H1 (cell line): ENCODE measurements at regions not wholly inside any gene's neighbourhood (a gene's known extent, or its start where the extent isn't known, plus 50 kb on each side); places are given as distances from the start of the nearest gene placed in this dataset.

Source experiments
- CTCF ChIA-PET: fragments of 300-600 bp; sonication (Branson Sonifier 250); formaldehyde crosslinking; loops from one replicate; lab custom pipeline; 2021; ENCODE audit not compliant: partially characterized antibody; lab: Charles Lee
- POLR2A ChIA-PET: fragments of 300-600 bp; sonication (Branson Sonifier 250); formaldehyde crosslinking; loops from one replicate; lab custom pipeline; 2021; ENCODE audit warnings: inconsistent platforms; ENCODE audit not compliant: partially characterized antibody; lab: Charles Lee
- DNase-seq, 2 experiments: peaks; one replicate each; pipeline versions ENCODE4 v3.0.0 to v3.0.0-alpha.2; 2010 to 2022; ENCODE audit warnings: low spot score in 2 of 2, low read depth in 1 of 2, mixed read lengths in 1 of 2
- FAIRE-seq: peaks from 2 replicates; lab custom pipeline; 2011; peaks lifted over from hg19 to GRCh38; lab: Jason Lieb, UNC
- H2AFZ ChIP-seq: 2 replicates; pipeline ENCODE4 v1.8.1; 2012; ENCODE audit warnings: low read length, inconsistent platforms
- H2AK5ac ChIP-seq: 2 replicates; pipeline ENCODE4 v1.6.1; 2013; ENCODE audit warnings: low read depth, low read length
- H2BK120ac ChIP-seq: replicated peaks from 2 replicates; pipeline ENCODE3; 2013; ENCODE audit warnings: low read depth, low read length, inconsistent platforms
- H2BK12ac ChIP-seq: 2 replicates; pipeline ENCODE4 v1.6.1; 2013; ENCODE audit warnings: low read depth, low read length
- H2BK15ac ChIP-seq: 2 replicates; pipeline ENCODE4 v1.6.1; 2013; ENCODE audit warnings: low read length
- H2BK20ac ChIP-seq: 2 replicates; pipeline ENCODE4 v1.6.1; 2013; ENCODE audit warnings: low read length
- H2BK5ac ChIP-seq: 2 replicates; pipeline ENCODE4 v1.6.1; 2013; ENCODE audit warnings: low read depth, low read length
- H3K14ac ChIP-seq: 2 replicates; pipeline ENCODE4 v1.6.1; 2013; ENCODE audit warnings: inconsistent platforms; ENCODE audit not compliant: insufficient read length
- H3K18ac ChIP-seq: 2 replicates; pipeline ENCODE4 v1.6.1; 2013; ENCODE audit warnings: low read length; ENCODE audit errors: extremely low read depth
- H3K23ac ChIP-seq: 2 replicates; pipeline ENCODE4 v1.6.1; 2013; ENCODE audit warnings: inconsistent platforms; ENCODE audit not compliant: insufficient read length
- H3K23me2 ChIP-seq: 2 replicates; pipeline ENCODE4 v1.6.1; 2013; ENCODE audit warnings: low read depth, low read length
- H3K27ac ChIP-seq: 2 replicates; pipeline ENCODE4 v1.6.1; 2011; ENCODE audit warnings: low read depth, low read length, inconsistent platforms
- H3K27me3 ChIP-seq, 4 experiments: replicated peaks in 1 of 4; 1 replicate in 1 of 4; 2 replicates in 3 of 4; pipeline versions ENCODE4 v1.6.1 to v1.8.1; 2011 to 2013; ENCODE audit warnings: low read length in 3 of 4, mild to moderate bottlenecking in 3 of 4, inconsistent platforms in 2 of 4, mixed read lengths in 2 of 4, moderate library complexity in 1 of 4; ENCODE audit not compliant: control insufficient read depth in 3 of 4, insufficient read depth in 3 of 4; ENCODE audit errors: extremely low read depth in 1 of 4
- H3K36me3 ChIP-seq, 4 experiments: 2 replicates each; pipeline versions ENCODE4 v1.6.1 to v1.8.1; 2011 to 2013; ENCODE audit warnings: mild to moderate bottlenecking in 4 of 4, low read length in 3 of 4, moderate library complexity in 2 of 4, control low read depth in 1 of 4, inconsistent platforms in 1 of 4; ENCODE audit not compliant: insufficient read depth in 4 of 4, control insufficient read depth in 2 of 4
- H3K4ac ChIP-seq: replicated peaks from 2 replicates; pipeline ENCODE3; 2013; ENCODE audit warnings: low read length, low read depth, mixed read lengths, inconsistent platforms; ENCODE audit not compliant: insufficient read length
- H3K4me1 ChIP-seq, 4 experiments: replicated peaks in 1 of 4; 1 replicate in 1 of 4; 2 replicates in 3 of 4; pipeline versions ENCODE4 v1.6.1 to v1.8.1; 2011 to 2013; ENCODE audit warnings: low read length in 3 of 4, inconsistent platforms in 2 of 4, mixed read lengths in 1 of 4; ENCODE audit not compliant: insufficient read depth in 4 of 4, control insufficient read depth in 3 of 4
- H3K4me2 ChIP-seq, 2 experiments: 2 replicates each; pipeline versions ENCODE4 v1.6.1 to v1.8.1; 2011 to 2013; ENCODE audit warnings: low read depth in 2 of 2, low read length in 2 of 2, control low read depth in 1 of 2, inconsistent platforms in 1 of 2, mild to moderate bottlenecking in 1 of 2; ENCODE audit not compliant: insufficient read depth in 1 of 2
- H3K4me3 ChIP-seq, 4 experiments: fragments of 200-600, 300-600 bp in 1 of 4; sonication (generic), shearing (Covaris generic), sonication (Bioruptor Twin) in 1 of 4; 2 replicates each; pipeline versions ENCODE4 v1.5.1 to v1.8.1; 2011 to 2016; ENCODE audit warnings: low read length in 4 of 4, low read depth in 3 of 4, control low read depth in 2 of 4, inconsistent platforms in 2 of 4, mild to moderate bottlenecking in 2 of 4, mixed read lengths in 1 of 4, moderate library complexity in 1 of 4; ENCODE audit not compliant: insufficient read depth in 2 of 4; ENCODE audit errors: extremely low read depth in 1 of 4
- H3K56ac ChIP-seq: replicated peaks from 2 replicates; pipeline ENCODE3; 2013; ENCODE audit warnings: low read depth, mild to moderate bottlenecking, mixed read lengths, low read length, inconsistent platforms; ENCODE audit not compliant: insufficient read length
- H3K79me1 ChIP-seq: 2 replicates; pipeline ENCODE4 v1.6.1; 2013; ENCODE audit warnings: low read depth, low read length, control low read depth
- H3K79me2 ChIP-seq, 2 experiments: 2 replicates each; pipeline versions ENCODE4 v1.6.1 to v1.8.1; 2012 to 2013; ENCODE audit warnings: low read length in 2 of 2, mild to moderate bottlenecking in 2 of 2, inconsistent platforms in 1 of 2; ENCODE audit not compliant: insufficient read depth in 2 of 2, control insufficient read depth in 1 of 2
- H3K9ac ChIP-seq, 4 experiments: replicated peaks in 1 of 4; 1 replicate in 1 of 4; 2 replicates in 3 of 4; pipeline versions ENCODE4 v1.6.1 to v1.8.1; 2011 to 2013; ENCODE audit warnings: low read depth in 3 of 4, low read length in 3 of 4, control low read depth in 2 of 4, mild to moderate bottlenecking in 2 of 4, moderate library complexity in 2 of 4, inconsistent platforms in 1 of 4; ENCODE audit errors: extremely low read depth in 1 of 4
- H3K9me3 ChIP-seq, 2 experiments: 2 replicates each; pipeline versions ENCODE4 v1.6.1 to v1.8.1; 2012 to 2013; ENCODE audit warnings: mild to moderate bottlenecking in 2 of 2, moderate library complexity in 2 of 2, control low read depth in 1 of 2, inconsistent platforms in 1 of 2, low read depth in 1 of 2, low read length in 1 of 2, mixed read lengths in 1 of 2; ENCODE audit not compliant: insufficient read depth in 2 of 2
- H4K20me1 ChIP-seq, 2 experiments: replicated peaks in 1 of 2; 2 replicates each; pipeline versions ENCODE3 to v1.8.1; 2011 to 2013; ENCODE audit warnings: inconsistent platforms in 2 of 2, low read length in 2 of 2, mild to moderate bottlenecking in 1 of 2; ENCODE audit not compliant: insufficient read depth in 2 of 2, control insufficient read depth in 1 of 2
- H4K5ac ChIP-seq: 2 replicates; pipeline ENCODE4 v1.6.1; 2013; ENCODE audit warnings: low read length, low read depth, mixed read lengths, inconsistent platforms; ENCODE audit not compliant: insufficient read length
- H4K8ac ChIP-seq: 2 replicates; pipeline ENCODE4 v1.8.0; 2013; ENCODE audit warnings: mild to moderate bottlenecking, moderate library complexity, low read length, inconsistent platforms; ENCODE audit not compliant: insufficient read depth; ENCODE audit errors: extremely low read depth
- H4K91ac ChIP-seq: replicated peaks from 2 replicates; pipeline ENCODE3; 2013; ENCODE audit warnings: low read length, mixed read lengths, inconsistent platforms; ENCODE audit not compliant: insufficient read length
- ASH2L ChIP-seq: fragments of 200-600, 300-600 bp; sonication (generic); IDR thresholded peaks from one replicate; pipeline ENCODE4 v1.7.1; 2017; ENCODE audit warnings: low read length
- CHD1 ChIP-seq: IDR thresholded peaks from 2 replicates; pipeline ENCODE4 v1.6.1; 2012; ENCODE audit warnings: low read depth, low read length, improper control_type of control experiment
- JUN ChIP-seq: IDR thresholded peaks from 2 replicates; pipeline ENCODE4 v1.6.1; 2011; ENCODE audit warnings: low read depth, mild to moderate bottlenecking, improper control_type of control experiment, low read length
- KDM5A ChIP-seq: fragments of 200-600 bp; IDR thresholded peaks from 2 replicates; pipeline ENCODE4 v1.7.1; 2012; ENCODE audit warnings: mild to moderate bottlenecking, low read length, inconsistent platforms, mixed read lengths
- NRF1 ChIP-seq: IDR thresholded peaks from 2 replicates; pipeline ENCODE4 v1.6.1; 2011; ENCODE audit warnings: mild to moderate bottlenecking, low read depth, low read length, improper control_type of control experiment
- RXRA ChIP-seq: IDR thresholded peaks from 2 replicates; pipeline ENCODE4 v1.6.1; 2011; ENCODE audit warnings: low read depth, mild to moderate bottlenecking, low read length, moderate library complexity; ENCODE audit not compliant: insufficient read depth
- WGBS, 2 experiments: shearing (Covaris generic) in 1 of 2; methylation state at CpG; one replicate each; pipeline versions ENCODE4 v1.1.6 to v1.1.7; 2013 to 2015; ENCODE audit warnings: low lambda C conversion rate in 2 of 2, mixed read lengths in 2 of 2, inconsistent platforms in 1 of 2, low coverage in 1 of 2, missing lambda C conversion rate in 1 of 2; ENCODE audit not compliant: insufficient replicate concordance in 2 of 2, insufficient coverage in 1 of 2, insufficient read length in 1 of 2; ENCODE audit errors: extremely low coverage in 1 of 2, missing lambda C conversion rate in 1 of 2; 5-methylcytosine and 5-hydroxymethylcytosine counted together

DNA sequence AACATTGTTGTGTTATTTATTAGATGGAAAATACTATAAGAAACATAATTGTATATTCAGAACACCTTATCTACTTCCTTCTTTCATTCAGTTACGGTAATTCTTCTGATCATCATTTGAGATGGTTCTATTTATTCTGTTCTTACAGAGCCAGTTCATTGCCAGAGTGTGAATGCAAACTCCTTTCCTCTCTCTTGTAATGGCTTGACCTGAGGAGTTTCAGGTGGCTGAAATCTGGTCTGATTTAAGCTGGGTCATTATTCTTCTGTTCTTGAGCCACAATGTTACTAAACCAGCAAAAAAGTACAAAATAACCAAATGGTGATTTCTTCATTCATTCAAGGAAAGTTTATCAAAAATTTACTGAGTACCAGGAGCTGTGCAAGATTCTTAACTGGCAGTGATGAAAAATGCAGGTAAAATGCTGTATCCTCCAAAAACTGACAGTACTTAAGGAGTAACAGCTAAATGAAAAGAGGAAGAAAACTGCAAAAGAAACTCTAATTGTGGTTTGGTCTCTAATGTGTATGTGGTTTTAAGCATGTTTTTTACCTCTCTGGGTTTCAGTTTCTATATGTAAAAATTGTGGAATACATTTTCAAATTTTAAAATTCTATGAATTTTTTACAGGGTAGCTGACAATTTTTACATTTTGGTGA is 182.4 kb upstream of the UFM1 start:
- CTCF ChIA-PET, result interaction anchor here (0.6 kb wide), 1 partner anchor 32 kb away, joined by 3 read pairs; no protein-coding TSS in a partner anchor
- Histone ChIP-seq H3K56ac (no peak overlapping the region), H2BK20ac (no peak overlapping the region), H3K14ac (no peak overlapping the region), H3K79me2 (no peaks in the 10 kb centered on the region), H3K4me2 (no peak overlapping the region), H3K18ac (no peak overlapping the region), H4K5ac (no peak overlapping the region), H4K8ac (no peak overlapping the region), H3K4me3 (no peak overlapping the region), H3K4me1 (no peaks in the 10 kb centered on the region), H3K36me3 (no peaks in the 10 kb centered on the region), H3K27me3 (no peaks in the 10 kb centered on the region), H2BK12ac (no peak overlapping the region), H3K23me2 (no peaks in the 10 kb centered on the region), H2BK5ac (no peak overlapping the region), H3K79me1 (no peaks in the 10 kb centered on the region), H2AFZ (no peak overlapping the region), H3K9ac (no peak overlapping the region), H2AK5ac (no peak overlapping the region), H2BK15ac (no peak overlapping the region), H3K9me3 (no peaks in the 10 kb centered on the region), H3K27ac (no peak overlapping the region), H2BK120ac (no peak overlapping the region), H4K20me1 (no peaks in the 10 kb centered on the region), H3K23ac (no peak overlapping the region), H4K91ac (no peak overlapping the region), H3K4ac (no peak overlapping the region)
- no peak for TF ChIP-seq ASH2L
- TF ChIP-seq KDM5A, result no peak
- TF ChIP-seq NRF1, result no peak
- TF ChIP-seq RXRA, result no peak
- no peak for TF ChIP-seq CHD1
- no peak for TF ChIP-seq JUN
- no peak for FAIRE-seq
- POLR2A ChIA-PET, result no interaction called here
- DNase-seq, result no peak
- WGBS, 2 experiments, result 97% methylated on average over 1 of the region's 1 CpG; no CpG with 5 or more reads in 1 of the 2 experiments
